Neural progenitor cell (in vitro differentiated cells): ENCODE measurements at regions not wholly inside any gene's neighbourhood (a gene's known extent, or its start where the extent isn't known, plus 50 kb on each side); places are given as distances from the start of the nearest gene placed in this dataset.

ENCODE experiments used
- DNase-seq: peaks from one replicate; pipeline ENCODE4 v3.0.0-alpha.2; 2016; ENCODE audit warnings: low spot score
- H2AFZ ChIP-seq: fragments of 200-600 bp; sonication (generic); replicated peaks from 2 replicates; pipeline ENCODE4 v1.6.1; 2016; ENCODE audit warnings: antibody characterized with exemption
- H3F3A ChIP-seq: fragments of 200-600 bp; sonication (generic); 2 replicates; pipeline ENCODE4 v1.6.1; 2016; ENCODE audit warnings: antibody characterized with exemption, low read depth
- H3K27ac ChIP-seq: fragments of 200-600 bp; sonication (generic); 2 replicates; pipeline ENCODE4 v1.5.1; 2016; ENCODE audit warnings: mild to moderate bottlenecking
- H3K27me3 ChIP-seq: fragments of 200-600 bp; sonication (generic); 2 replicates; pipeline ENCODE4 v1.6.1; 2016; ENCODE audit warnings: mild to moderate bottlenecking, moderate library complexity
- H3K36me3 ChIP-seq: fragments of 200-600 bp; sonication (generic); 2 replicates; pipeline ENCODE4 v1.5.1; 2016
- H3K4me1 ChIP-seq: fragments of 200-600 bp; sonication (generic); 2 replicates; pipeline ENCODE4 v1.6.1; 2016; ENCODE audit warnings: mixed run types
- H3K4me2 ChIP-seq: fragments of 200-600 bp; sonication (generic); 2 replicates; pipeline ENCODE4 v1.6.1; 2016
- H3K4me3 ChIP-seq: fragments of 200-600 bp; sonication (generic); 2 replicates; pipeline ENCODE4 v1.5.1; 2016
- H3K79me2 ChIP-seq: fragments of 200-600 bp; sonication (generic); 2 replicates; pipeline ENCODE4 v1.6.1; 2016; ENCODE audit warnings: low read depth
- H3K9ac ChIP-seq: fragments of 200-600 bp; sonication (generic); 2 replicates; pipeline ENCODE4 v1.6.1; 2016
- H3K9me3 ChIP-seq: fragments of 200-600 bp; sonication (generic); 2 replicates; pipeline ENCODE4 v1.5.1; 2016; ENCODE audit warnings: low read depth
- H4K20me1 ChIP-seq: fragments of 200-600 bp; sonication (generic); 2 replicates; pipeline ENCODE4 v1.6.1; 2016; ENCODE audit warnings: low read depth
- H3K27ac Mint-ChIP-seq: 3 replicates; pipeline ENCODE4 v1.8.0; 2021; ENCODE audit warnings: mixed read lengths
- H3K27me3 Mint-ChIP-seq: 2 replicates; pipeline ENCODE4 v1.8.0; 2022; ENCODE audit warnings: low read depth, mild to moderate bottlenecking, inconsistent platforms, moderate library complexity, mixed read lengths; ENCODE audit not compliant: insufficient read depth
- H3K36me3 Mint-ChIP-seq: 3 replicates; pipeline ENCODE4 v1.8.0; 2021; ENCODE audit warnings: mixed read lengths
- H3K4me1 Mint-ChIP-seq: 3 replicates; pipeline ENCODE4 v1.8.0; 2021; ENCODE audit warnings: mixed read lengths
- H3K4me3 Mint-ChIP-seq: 3 replicates; pipeline ENCODE4 v1.8.0; 2021; ENCODE audit warnings: mild to moderate bottlenecking, moderate library complexity, mixed read lengths
- H3K9me3 Mint-ChIP-seq: 3 replicates; pipeline ENCODE4 v1.8.0; 2020; ENCODE audit warnings: mixed read lengths
- CTCF ChIP-seq: fragments of 200-600 bp; sonication (generic); IDR thresholded peaks from 2 replicates; pipeline ENCODE4 v1.5.1; 2017; ENCODE audit warnings: antibody characterized with exemption, mild to moderate bottlenecking
- EZH2 ChIP-seq: fragments of 200-600 bp; sonication (generic); IDR thresholded peaks from 2 replicates; pipeline ENCODE4 v1.6.1; 2017; ENCODE audit warnings: antibody characterized with exemption, mild to moderate bottlenecking, moderate library complexity
- EZH2phosphoT487 ChIP-seq: fragments of 200-600 bp; sonication (generic); IDR thresholded peaks from 2 replicates; pipeline ENCODE4 v1.6.1; 2017; ENCODE audit warnings: antibody characterized with exemption

DNA sequence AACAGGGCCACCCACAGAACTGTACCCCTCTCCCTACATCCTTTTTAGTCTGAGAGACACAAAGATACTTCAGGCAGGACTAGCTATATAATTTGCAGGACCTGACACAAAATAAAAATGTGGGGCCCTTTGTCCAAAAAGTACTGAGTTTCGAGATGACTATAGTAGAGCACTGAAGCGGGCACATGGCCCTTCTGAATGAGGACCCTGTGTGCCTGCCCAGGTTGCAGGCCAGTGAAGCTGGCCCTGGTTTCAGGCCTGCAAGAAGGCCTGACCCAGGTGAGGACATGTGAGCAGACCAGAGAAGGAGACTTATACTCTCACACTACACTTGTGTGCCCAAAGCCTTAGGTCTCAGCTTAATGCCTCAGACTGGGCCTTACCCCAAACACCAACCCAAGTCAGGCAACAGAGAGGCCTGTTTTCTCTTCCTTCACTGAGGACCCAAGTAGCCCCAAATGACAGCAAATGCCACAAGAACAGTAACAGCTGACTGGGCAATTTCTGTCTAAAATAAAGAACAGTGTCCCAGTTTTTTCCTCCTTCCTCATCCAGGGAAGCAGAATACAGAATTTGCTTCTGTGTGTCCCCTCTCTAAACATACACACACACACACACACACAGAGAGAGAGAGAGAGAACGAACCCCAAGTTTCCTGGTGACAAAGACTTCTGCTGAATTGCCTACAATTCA is 100.9 kb upstream of the ARHGEF3 start:
- Mint-ChIP-seq H3K36me3 (no peaks in the 10 kb centered on the region), H3K27me3 (no peaks in the 10 kb centered on the region), H3K9me3 (no peaks in the 10 kb centered on the region), H3K4me1 (peaks cover 12% of the 10 kb centered on the region), H3K27ac (no peak overlapping the region), H3K4me3 (no peak overlapping the region)
- Histone ChIP-seq H3K27me3 (no peaks in the 10 kb centered on the region), H3K27ac (no peak overlapping the region), H3K9ac (no peak overlapping the region), H3K36me3 (no peaks in the 10 kb centered on the region), H3F3A (no peaks in the 10 kb centered on the region), H4K20me1 (no peaks in the 10 kb centered on the region), H3K79me2 (no peaks in the 10 kb centered on the region), H3K9me3 (no peaks in the 10 kb centered on the region), H2AFZ (no peak overlapping the region), H3K4me1 (no peaks in the 10 kb centered on the region), H3K4me2 (no peak overlapping the region), H3K4me3 (no peak overlapping the region)
- DNase-seq: no peak
- TF ChIP-seq EZH2phosphoT487 (no peak), EZH2 (no peak), CTCF (no peak)

DNA sequence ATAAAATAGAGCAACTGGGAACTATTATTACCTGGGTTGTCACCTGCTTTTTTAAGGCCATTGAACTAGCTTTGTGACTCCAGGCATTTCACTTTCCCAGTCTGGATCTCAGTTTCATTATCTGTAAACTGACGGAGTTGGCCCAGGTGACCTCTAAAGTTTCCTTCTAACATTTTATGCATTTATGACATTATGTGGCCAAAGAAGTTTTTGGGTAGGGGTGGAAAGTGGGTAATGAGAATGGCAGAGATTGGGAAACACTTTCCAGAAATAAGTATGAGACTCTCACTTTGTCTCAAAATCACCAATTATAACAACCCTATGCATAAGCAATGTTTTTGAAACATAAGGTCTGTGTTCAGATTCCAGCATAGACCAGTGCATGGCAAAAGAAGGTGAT is 99.1 kb upstream of the ARHGEF3 start:
- no peak overlapping the region for H3K4me2 ChIP-seq
- peaks cover 12% of the 10 kb centered on the region for H3K4me1 Mint-ChIP-seq
- H4K20me1 ChIP-seq: no peaks in the 10 kb centered on the region
- no peak for TF ChIP-seq CTCF
- no peak overlapping the region for H3K4me3 Mint-ChIP-seq
- no peak overlapping the region for H3K4me3 ChIP-seq
- H3K9ac ChIP-seq: no peak overlapping the region
- H3K36me3 Mint-ChIP-seq: no peaks in the 10 kb centered on the region
- no peaks in the 10 kb centered on the region for H3K9me3 Mint-ChIP-seq
- no peak overlapping the region for H3K27ac Mint-ChIP-seq
- no peak overlapping the region for H3K27ac ChIP-seq
- no peak overlapping the region for H2AFZ ChIP-seq
- H3K4me1 ChIP-seq: no peaks in the 10 kb centered on the region
- H3K9me3 ChIP-seq: no peaks in the 10 kb centered on the region
- H3K36me3 ChIP-seq: no peaks in the 10 kb centered on the region
- no peaks in the 10 kb centered on the region for H3K79me2 ChIP-seq
- DNase-seq: no peak
- H3F3A ChIP-seq: no peaks in the 10 kb centered on the region
- H3K27me3 Mint-ChIP-seq: no peaks in the 10 kb centered on the region
- no peaks in the 10 kb centered on the region for H3K27me3 ChIP-seq

- DNase-seq: no peak
- Histone ChIP-seq H3K79me2 (no peaks in the 10 kb centered on the region), H3K4me1 (peaks cover 3% of the 10 kb centered on the region), H4K20me1 (no peaks in the 10 kb centered on the region), H3K9me3 (no peaks in the 10 kb centered on the region), H3K9ac (no peak overlapping the region), H2AFZ (no peak overlapping the region), H3K36me3 (no peaks in the 10 kb centered on the region), H3K27ac (no peak overlapping the region), H3K4me3 (no peak overlapping the region), H3K27me3 (no peaks in the 10 kb centered on the region), H3K4me2 (no peak overlapping the region), H3F3A (no peaks in the 10 kb centered on the region)
- Mint-ChIP-seq H3K27ac (no peak overlapping the region), H3K9me3 (no peaks in the 10 kb centered on the region), H3K36me3 (no peaks in the 10 kb centered on the region), H3K27me3 (no peaks in the 10 kb centered on the region), H3K4me3 (no peak overlapping the region), H3K4me1 (peaks cover 15% of the 10 kb centered on the region)
- TF ChIP-seq CTCF (no peak), EZH2 (no peak), EZH2phosphoT487 (no peak)
Measured at GRCh38 chr3:56899851-56900250, 98.1 kb upstream of the ARHGEF3 start.
